HCT116 (cell line): ENCODE measurements at regions not wholly inside any gene's neighbourhood (a gene's known extent, or its start where the extent isn't known, plus 50 kb on each side); places are given as distances from the start of the nearest gene placed in this dataset.

ENCODE experiments used
- ATAC-seq: fragments of 200-7000 bp; cut with Tn5 transposase; 2 replicates; pipeline ENCODE4 v1.9.1; 2020; ENCODE audit warnings: mild to moderate bottlenecking, moderate library complexity
- BruUV-seq: library from RNA; stranded (reverse); fragments of 400-500 nt; replicated peaks from 2 replicates; lab custom pipeline; 2021; lab: Mats Ljungman, UMichigan
- CTCF ChIA-PET: fragments of 300-600 bp; sonication (Branson Sonifier 250); formaldehyde crosslinking; loops from one replicate; lab custom pipeline; 2021; ENCODE audit warnings: antibody characterized with exemption; lab: Charles Lee
- POLR2A ChIA-PET: fragments of 300-600, 350-600 bp; sonication (Branson Sonifier 250); formaldehyde crosslinking; loops from one replicate; lab custom pipeline; 2021; ENCODE audit warnings: antibody characterized with exemption; lab: Charles Lee
- RAD21 ChIA-PET, 2 experiments: fragments of 300-600 bp; sonication (Branson Sonifier 250); formaldehyde crosslinking; loops; one replicate each; lab custom pipeline; 2023; ENCODE audit warnings: low total read pairs in 2 of 2; ENCODE audit not compliant: uncharacterized antibody in 2 of 2, unreplicated experiment in 2 of 2, low non-redundant PET in 1 of 2; lab: Charles Lee
- DNase-seq: peaks from one replicate; pipeline ENCODE4 v3.0.0-alpha.2; 2010; ENCODE audit warnings: low read depth, low spot score
- H2AFZ ChIP-seq: fragments of 200-600 bp; shearing (Covaris generic), sonication (generic); 2 replicates; pipeline ENCODE4 v1.6.1; 2017; ENCODE audit warnings: low read depth, mixed run types, mixed read lengths, antibody characterized with exemption, low read length; ENCODE audit not compliant: poor library complexity, severe bottlenecking
- H3K27ac ChIP-seq: 2 replicates; pipeline ENCODE4 v1.5.1; 2012; ENCODE audit warnings: low read depth, low read length
- H3K27me3 ChIP-seq: fragments of 200-600 bp; sonication (generic); 2 replicates; pipeline ENCODE4 v1.6.1; 2016; ENCODE audit warnings: mixed run types, low read length, mixed read lengths; ENCODE audit not compliant: insufficient read depth
- H3K36me3 ChIP-seq, 2 experiments: fragments of 200-500 bp in 1 of 2; fragments of 200-600 bp in 1 of 2; sonication (Bioruptor generic) in 1 of 2; sonication (generic) in 1 of 2; 2 replicates each; pipeline versions ENCODE4 v1.5.1 to v1.6.1; 2014 to 2016; ENCODE audit warnings: low read length in 2 of 2, inconsistent platforms in 1 of 2, mixed read lengths in 1 of 2, mixed run types in 1 of 2; ENCODE audit not compliant: insufficient read depth in 2 of 2, control insufficient read depth in 1 of 2
- H3K4me1 ChIP-seq, 2 experiments: fragments of 200-600 bp in 1 of 2; sonication (generic) in 1 of 2; 2 replicates each; pipeline versions ENCODE4 v1.5.1 to v1.6.1; 2012 to 2017; ENCODE audit warnings: low read length in 2 of 2, inconsistent platforms in 1 of 2, mild to moderate bottlenecking in 1 of 2, mixed read lengths in 1 of 2, mixed run types in 1 of 2, moderate library complexity in 1 of 2; ENCODE audit not compliant: insufficient read depth in 2 of 2, control insufficient read depth in 1 of 2
- H3K4me2 ChIP-seq: fragments of 200-600 bp; sonication (generic); 2 replicates; pipeline ENCODE4 v1.6.1; 2017; ENCODE audit warnings: mixed run types, low read length, mixed read lengths
- H3K4me3 ChIP-seq, 2 experiments: fragments of 200-600 bp in 1 of 2; sonication (generic) in 1 of 2; replicated peaks in 1 of 2; 2 replicates each; pipeline ENCODE4 v1.5.1; 2011 to 2016; ENCODE audit warnings: low read length in 2 of 2, control low read depth in 1 of 2, low read depth in 1 of 2, mild to moderate bottlenecking in 1 of 2, mixed read lengths in 1 of 2, mixed run types in 1 of 2
- H3K79me2 ChIP-seq: fragments of 200-600 bp; sonication (generic); 2 replicates; pipeline ENCODE4 v1.6.1; 2017; ENCODE audit warnings: mild to moderate bottlenecking, mixed run types, low read length, moderate library complexity, mixed read lengths; ENCODE audit not compliant: insufficient read depth
- H3K9ac ChIP-seq: fragments of 200-600 bp; sonication (generic); 2 replicates; pipeline ENCODE4 v1.6.1; 2016; ENCODE audit warnings: low read length, mixed read lengths
- H3K9me2 ChIP-seq: fragments of 200-600 bp; sonication (generic), shearing (Covaris generic); 2 replicates; pipeline ENCODE4 v1.6.1; 2017; ENCODE audit warnings: mixed run types, mild to moderate bottlenecking, moderate library complexity; ENCODE audit not compliant: insufficient read depth
- H3K9me3 ChIP-seq, 2 experiments: fragments of 200-500 bp in 1 of 2; fragments of 200-600 bp in 1 of 2; sonication (Bioruptor generic) in 1 of 2; sonication (generic) in 1 of 2; 2 replicates each; pipeline ENCODE4 v1.6.1; 2014 to 2017; ENCODE audit warnings: low read length in 2 of 2, mixed read lengths in 2 of 2, inconsistent platforms in 1 of 2, low read depth in 1 of 2, mild to moderate bottlenecking in 1 of 2, mixed run types in 1 of 2, moderate library complexity in 1 of 2; ENCODE audit not compliant: control insufficient read depth in 1 of 2, insufficient read depth in 1 of 2
- H4K20me1 ChIP-seq: fragments of 200-600 bp; sonication (generic), shearing (Covaris generic); 2 replicates; pipeline ENCODE4 v1.6.1; 2017; ENCODE audit warnings: mixed run types, mild to moderate bottlenecking, moderate library complexity; ENCODE audit not compliant: insufficient read depth
- CBX3 ChIP-seq: IDR thresholded peaks from 2 replicates; pipeline ENCODE4 v1.6.1; 2012; ENCODE audit warnings: low read depth
- EGR1 ChIP-seq: IDR thresholded peaks from 2 replicates; pipeline ENCODE4 v1.6.1; 2012; ENCODE audit warnings: low read depth
- ELF1 ChIP-seq: IDR thresholded peaks from 2 replicates; pipeline ENCODE4 v1.6.1; 2012; ENCODE audit warnings: low read depth, borderline replicate concordance
- EZH2 ChIP-seq: fragments of 200-600 bp; sonication (generic); IDR thresholded peaks from 2 replicates; pipeline ENCODE4 v1.6.1; 2017; ENCODE audit warnings: antibody characterized with exemption, mixed run types
- EZH2phosphoT487 ChIP-seq: fragments of 200-600 bp; IDR thresholded peaks from 2 replicates; pipeline ENCODE4 v1.6.1; 2018; ENCODE audit warnings: antibody characterized with exemption, borderline replicate concordance
- FOSL1 ChIP-seq: IDR thresholded peaks from 2 replicates; pipeline ENCODE4 v1.6.1; 2012; ENCODE audit warnings: low read depth
- POLR2A ChIP-seq: IDR thresholded peaks from 2 replicates; pipeline ENCODE4 v1.7.0; 2011; ENCODE audit warnings: borderline replicate concordance; ENCODE audit not compliant: insufficient read depth, insufficient read length; ENCODE audit errors: extremely low read depth
- RAD21 ChIP-seq: IDR thresholded peaks from 2 replicates; pipeline ENCODE4 v1.6.1; 2012; ENCODE audit warnings: low read depth, mild to moderate bottlenecking
- REST ChIP-seq: IDR thresholded peaks from 2 replicates; pipeline ENCODE4 v1.6.1; 2012; ENCODE audit warnings: low read depth
- SP1 ChIP-seq: IDR thresholded peaks from 2 replicates; pipeline ENCODE4 v1.6.1; 2012; ENCODE audit warnings: low read depth
- TCF7L2 ChIP-seq: IDR thresholded peaks from 2 replicates; pipeline ENCODE4 v1.7.0; 2011; ENCODE audit warnings: borderline replicate concordance, inconsistent platforms; ENCODE audit not compliant: insufficient read depth, insufficient read length; ENCODE audit errors: extremely low read depth
- YY1 ChIP-seq: IDR thresholded peaks from 2 replicates; pipeline ENCODE4 v1.6.1; 2011; ENCODE audit warnings: low read length, low read depth, moderate library complexity, mild to moderate bottlenecking; ENCODE audit not compliant: insufficient replicate concordance; ENCODE audit errors: extremely low read depth
- ZFX ChIP-seq: fragments of 450-650 bp; IDR thresholded peaks from 2 replicates; pipeline ENCODE4 v1.6.1; 2017
- ZNF274 ChIP-seq: fragments of 200-500 bp; sonication (Bioruptor generic); IDR thresholded peaks from 2 replicates; pipeline ENCODE4 v1.6.1; 2014; ENCODE audit warnings: mild to moderate bottlenecking, low read depth, low read length, inconsistent platforms
- intact Hi-C: fragments of 100-400 bp; cut with micrococcal nuclease; formaldehyde crosslinking; loops from 2 replicates; pipeline ENCODE4 v1.10.0; 2022
- TF ChIP-seq, protein P1 (sequence below), 3 experiments: fragments of 200-600 bp in 1 of 3; sonication (generic) in 1 of 3; IDR thresholded peaks in 2 of 3; conservative IDR thresholded peaks in 1 of 3; 2 replicates each; pipeline ENCODE4 v1.5.1; 2012 to 2017; ENCODE audit warnings: low read depth in 2 of 3, low read length in 2 of 3, antibody characterized with exemption in 1 of 3, borderline replicate concordance in 1 of 3, control low read depth in 1 of 3, mild to moderate bottlenecking in 1 of 3, mixed read lengths in 1 of 3, mixed run types in 1 of 3, moderate library complexity in 1 of 3; ENCODE audit not compliant: insufficient read depth in 1 of 3

GRCh38 chr1:115456441-115456961, 118.5 kb upstream of the NGF start:
- no peak for TF ChIP-seq RAD21
- no peak for TF ChIP-seq ZFX
- no peak for TF ChIP-seq EZH2
- no peak for TF ChIP-seq FOSL1
- TF ChIP-seq POLR2A, result no peak
- TF ChIP-seq ELF1, result no peak
- no peak for TF ChIP-seq CBX3
- no peak overlapping the region for H3K27ac ChIP-seq
- ATAC-seq, result no peak
- no peaks in the 10 kb centered on the region for H4K20me1 ChIP-seq
- intact Hi-C loops, result no loop called here
- H3K36me3 ChIP-seq, result no peaks in the 10 kb centered on the region
- BruUV-seq, result no TSS peak
- no peak overlapping the region for H3K4me2 ChIP-seq
- H2AFZ ChIP-seq, result no peak overlapping the region
- DNase-seq, result no peak
- POLR2A ChIA-PET, result no interaction called here
- peaks cover 0 to 9% of the 10 kb centered on the region in 2 experiments; a peak in 2 of 4 replicates for H3K4me1 ChIP-seq
- H3K27me3 ChIP-seq, result no peaks in the 10 kb centered on the region
- CTCF ChIA-PET, result no interaction called here
- no peaks in the 10 kb centered on the region for H3K9me3 ChIP-seq
- RAD21 ChIA-PET, result no interaction called here
- H3K79me2 ChIP-seq, result no peaks in the 10 kb centered on the region
- H3K9ac ChIP-seq, result no peak overlapping the region
- H3K9me2 ChIP-seq, result no peaks in the 10 kb centered on the region
- no peak overlapping the region for H3K4me3 ChIP-seq

- no peak overlapping the region for H2AFZ ChIP-seq
- CTCF ChIA-PET, result no interaction called here
- DNase-seq (no peak), ATAC-seq (no peak)
- H3K4me1 ChIP-seq, result peaks cover 0 to 9% of the 10 kb centered on the region in 2 experiments; a peak in 2 of 4 replicates
- H3K27me3 ChIP-seq, result no peaks in the 10 kb centered on the region
- H3K79me2 ChIP-seq, result no peaks in the 10 kb centered on the region
- no peak overlapping the region for H3K4me3 ChIP-seq
- no peaks in the 10 kb centered on the region for H3K36me3 ChIP-seq
- POLR2A ChIA-PET, result no interaction called here
- H3K9ac ChIP-seq, result no peak overlapping the region
- BruUV-seq, result no TSS peak
- RAD21 ChIA-PET, result no interaction called here
- no peaks in the 10 kb centered on the region for H4K20me1 ChIP-seq
- no peaks in the 10 kb centered on the region for H3K9me3 ChIP-seq
- H3K9me2 ChIP-seq, result no peaks in the 10 kb centered on the region
- no peak overlapping the region for H3K27ac ChIP-seq
- H3K4me2 ChIP-seq, result no peak overlapping the region
- intact Hi-C loops, result no loop called here
- TF ChIP-seq TCF7L2 (no peak), EGR1 (no peak), FOSL1 (no peak), CBX3 (no peak), YY1 (no peak), ZNF274 (no peak), EZH2phosphoT487 (no peak), ZFX (no peak), RAD21 (no peak), REST (no peak), SP1 (no peak)
- TF ChIP-seq, protein P1, sequence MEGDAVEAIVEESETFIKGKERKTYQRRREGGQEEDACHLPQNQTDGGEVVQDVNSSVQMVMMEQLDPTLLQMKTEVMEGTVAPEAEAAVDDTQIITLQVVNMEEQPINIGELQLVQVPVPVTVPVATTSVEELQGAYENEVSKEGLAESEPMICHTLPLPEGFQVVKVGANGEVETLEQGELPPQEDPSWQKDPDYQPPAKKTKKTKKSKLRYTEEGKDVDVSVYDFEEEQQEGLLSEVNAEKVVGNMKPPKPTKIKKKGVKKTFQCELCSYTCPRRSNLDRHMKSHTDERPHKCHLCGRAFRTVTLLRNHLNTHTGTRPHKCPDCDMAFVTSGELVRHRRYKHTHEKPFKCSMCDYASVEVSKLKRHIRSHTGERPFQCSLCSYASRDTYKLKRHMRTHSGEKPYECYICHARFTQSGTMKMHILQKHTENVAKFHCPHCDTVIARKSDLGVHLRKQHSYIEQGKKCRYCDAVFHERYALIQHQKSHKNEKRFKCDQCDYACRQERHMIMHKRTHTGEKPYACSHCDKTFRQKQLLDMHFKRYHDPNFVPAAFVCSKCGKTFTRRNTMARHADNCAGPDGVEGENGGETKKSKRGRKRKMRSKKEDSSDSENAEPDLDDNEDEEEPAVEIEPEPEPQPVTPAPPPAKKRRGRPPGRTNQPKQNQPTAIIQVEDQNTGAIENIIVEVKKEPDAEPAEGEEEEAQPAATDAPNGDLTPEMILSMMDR (IDR thresholded peaks at IDR 0.05 in 2 of 3, conservative IDR thresholded peaks at IDR 0.05 in 1 of 3; ENCODE audit: borderline replicate concordance in 1 of 3, insufficient read depth in 1 of 3, low read depth in 2 of 3, low read length in 2 of 3), result no peak
Observed at GRCh38 chr1:115454837-115455511, 116.9 kb upstream of the NGF start.
